ENCODE measurements at regions not wholly inside any gene's neighbourhood (a gene's known extent, or its start where the extent isn't known, plus 50 kb on each side); places are given as distances from the start of the nearest gene placed in this dataset.
"Not testable (repeated sequence)": the region's sequence is repeated elsewhere in the genome, so short reads cannot be mapped to it uniquely, and the experiment has no call there.

DNA sequence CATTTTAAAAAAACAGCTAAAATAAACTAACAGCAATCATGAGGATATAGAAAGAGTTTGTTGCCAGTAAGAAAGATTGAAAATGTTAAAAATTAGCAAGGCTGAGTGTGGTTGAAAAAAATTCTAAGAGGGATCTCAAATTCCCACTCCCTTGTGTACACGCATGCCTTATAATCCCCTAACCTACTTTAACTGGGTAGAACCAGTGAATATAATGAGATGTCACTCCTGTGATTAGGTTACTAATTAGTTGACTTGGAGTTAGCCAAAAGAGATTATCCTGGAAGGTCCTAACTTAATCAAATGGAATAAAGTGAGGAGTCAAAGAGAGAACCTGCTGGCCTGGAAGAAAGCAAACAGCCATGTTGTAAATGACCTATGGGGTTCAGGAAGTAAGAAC, 286.0 kb upstream of the TGFBR2 start:
- Histone ChIP-seq H3K36me3 (ENCODE audit: insufficient read depth, low read length) (no peaks in the 10 kb centered on the region), H2AFZ (ENCODE audit: low read length) (no peak overlapping the region), H4K20me1 (ENCODE audit: insufficient read depth, low read length, poor library complexity, severe bottlenecking) (no peaks in the 10 kb centered on the region), H3K79me2 (ENCODE audit: insufficient read depth, low read length) (no peaks in the 10 kb centered on the region), H3K4me2 (ENCODE audit: low read depth, low read length, poor library complexity, severe bottlenecking) (no peak overlapping the region), H3K9me3 (ENCODE audit: insufficient read depth, low read depth, low read length) (0 out of 2 replicates have a peak, but pooled peaks cover 5% of the 10 kb centered on the region), H3K4me1 (ENCODE audit: insufficient read depth, low read length, poor library complexity, severe bottlenecking) (peaks cover 4% of the 10 kb centered on the region), H3K27me3 (ENCODE audit: insufficient read depth, low read length, poor library complexity, severe bottlenecking) (no peaks in the 10 kb centered on the region), H3K9me2 (replicated peaks; ENCODE audit: low read depth, low read length) (no peaks in the 10 kb centered on the region), H3F3A (ENCODE audit: low read depth) (no peaks in the 10 kb centered on the region), H3K4me3 (ENCODE audit: low read length, poor library complexity, severe bottlenecking) (no peak overlapping the region), H3K9ac (ENCODE audit: low read depth, low read length, poor library complexity, severe bottlenecking) (no peak overlapping the region)
- TF ChIP-seq EZH2phosphoT487 (IDR thresholded peaks at IDR 0.05; ENCODE audit: borderline replicate concordance): no peak
- TF ChIP-seq, protein P1, sequence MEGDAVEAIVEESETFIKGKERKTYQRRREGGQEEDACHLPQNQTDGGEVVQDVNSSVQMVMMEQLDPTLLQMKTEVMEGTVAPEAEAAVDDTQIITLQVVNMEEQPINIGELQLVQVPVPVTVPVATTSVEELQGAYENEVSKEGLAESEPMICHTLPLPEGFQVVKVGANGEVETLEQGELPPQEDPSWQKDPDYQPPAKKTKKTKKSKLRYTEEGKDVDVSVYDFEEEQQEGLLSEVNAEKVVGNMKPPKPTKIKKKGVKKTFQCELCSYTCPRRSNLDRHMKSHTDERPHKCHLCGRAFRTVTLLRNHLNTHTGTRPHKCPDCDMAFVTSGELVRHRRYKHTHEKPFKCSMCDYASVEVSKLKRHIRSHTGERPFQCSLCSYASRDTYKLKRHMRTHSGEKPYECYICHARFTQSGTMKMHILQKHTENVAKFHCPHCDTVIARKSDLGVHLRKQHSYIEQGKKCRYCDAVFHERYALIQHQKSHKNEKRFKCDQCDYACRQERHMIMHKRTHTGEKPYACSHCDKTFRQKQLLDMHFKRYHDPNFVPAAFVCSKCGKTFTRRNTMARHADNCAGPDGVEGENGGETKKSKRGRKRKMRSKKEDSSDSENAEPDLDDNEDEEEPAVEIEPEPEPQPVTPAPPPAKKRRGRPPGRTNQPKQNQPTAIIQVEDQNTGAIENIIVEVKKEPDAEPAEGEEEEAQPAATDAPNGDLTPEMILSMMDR (conservative IDR thresholded peaks at IDR 0.05; ENCODE audit: low read length): no peak

DNA sequence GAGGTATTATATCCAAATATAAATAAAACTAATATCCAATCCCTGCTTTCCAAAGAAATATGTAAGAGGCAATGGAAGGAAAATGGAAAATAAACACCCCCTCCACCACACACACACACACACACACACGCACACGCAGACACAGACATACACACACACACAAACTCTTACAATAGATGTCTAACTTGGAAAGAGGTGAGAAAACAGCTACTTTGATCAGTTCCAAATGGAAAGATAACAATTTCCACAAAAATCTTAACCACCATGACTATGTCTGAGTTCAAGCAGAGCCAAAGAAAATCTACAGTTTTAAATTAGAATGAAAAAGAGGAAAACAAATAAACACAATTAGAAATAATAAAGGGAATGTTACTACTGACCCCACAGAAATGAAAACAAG, 285.3 kb upstream of the TGFBR2 start:
- Histone ChIP-seq H3K4me1 (ENCODE audit: insufficient read depth, low read length, poor library complexity, severe bottlenecking) (peaks cover 4% of the 10 kb centered on the region), H4K20me1 (ENCODE audit: insufficient read depth, low read length, poor library complexity, severe bottlenecking) (no peaks in the 10 kb centered on the region), H3K9me2 (replicated peaks; ENCODE audit: low read depth, low read length) (no peaks in the 10 kb centered on the region), H3K79me2 (ENCODE audit: insufficient read depth, low read length) (no peaks in the 10 kb centered on the region), H3K9ac (ENCODE audit: low read depth, low read length, poor library complexity, severe bottlenecking) (no peak overlapping the region), H3F3A (ENCODE audit: low read depth) (no peaks in the 10 kb centered on the region), H3K36me3 (ENCODE audit: insufficient read depth, low read length) (no peaks in the 10 kb centered on the region), H3K4me3 (ENCODE audit: low read length, poor library complexity, severe bottlenecking) (no peak overlapping the region), H3K9me3 (ENCODE audit: insufficient read depth, low read depth, low read length) (0 out of 2 replicates have a peak, but pooled peaks cover 5% of the 10 kb centered on the region), H2AFZ (ENCODE audit: low read length) (no peak overlapping the region), H3K4me2 (ENCODE audit: low read depth, low read length, poor library complexity, severe bottlenecking) (no peak overlapping the region), H3K27me3 (ENCODE audit: insufficient read depth, low read length, poor library complexity, severe bottlenecking) (no peaks in the 10 kb centered on the region)
- TF ChIP-seq EZH2phosphoT487 (IDR thresholded peaks at IDR 0.05; ENCODE audit: borderline replicate concordance): no peak
- TF ChIP-seq, protein P1 (conservative IDR thresholded peaks at IDR 0.05; ENCODE audit: low read length): no peak

DNA sequence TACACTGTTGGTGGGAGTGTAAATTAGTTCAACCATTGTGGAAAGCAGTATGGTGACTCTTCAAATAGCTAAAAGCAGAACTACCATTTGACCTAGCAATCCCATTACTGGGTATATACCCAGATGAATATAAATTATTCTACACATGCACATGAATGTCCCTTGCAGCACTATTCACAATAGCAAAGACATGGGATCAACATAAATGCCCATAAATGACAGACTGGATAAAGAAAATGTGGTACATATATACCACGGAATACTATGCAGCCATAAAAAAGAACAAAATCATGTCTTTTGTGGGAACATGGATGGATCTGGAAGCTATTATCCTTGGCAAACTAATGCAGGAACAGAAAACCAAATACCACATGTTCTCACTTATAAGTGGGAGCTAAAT, 282.8 kb upstream of the TGFBR2 start:
- not testable (repeated sequence) for H3K9ac ChIP-seq (ENCODE audit: low read depth, low read length, poor library complexity, severe bottlenecking); H3K79me2 ChIP-seq (ENCODE audit: insufficient read depth, low read length); H3K27me3 ChIP-seq (ENCODE audit: insufficient read depth, low read length, poor library complexity, severe bottlenecking); H3K4me3 ChIP-seq (ENCODE audit: low read length, poor library complexity, severe bottlenecking); H4K20me1 ChIP-seq (ENCODE audit: insufficient read depth, low read length, poor library complexity, severe bottlenecking); H3K9me2 ChIP-seq (replicated peaks; ENCODE audit: low read depth, low read length); H3K9me3 ChIP-seq (ENCODE audit: insufficient read depth, low read depth, low read length); H2AFZ ChIP-seq (ENCODE audit: low read length); H3F3A ChIP-seq (ENCODE audit: low read depth); H3K4me2 ChIP-seq (ENCODE audit: low read depth, low read length, poor library complexity, severe bottlenecking); H3K36me3 ChIP-seq (ENCODE audit: insufficient read depth, low read length); H3K4me1 ChIP-seq (ENCODE audit: insufficient read depth, low read length, poor library complexity, severe bottlenecking)

GRCh38 chr3:30324587-30324986, 281.8 kb upstream of the TGFBR2 start:
- Histone ChIP-seq H3K4me2 (ENCODE audit: low read depth, low read length, poor library complexity, severe bottlenecking) (no peak overlapping the region), H3K4me1 (ENCODE audit: insufficient read depth, low read length, poor library complexity, severe bottlenecking) (peaks cover 4% of the 10 kb centered on the region), H3K36me3 (ENCODE audit: insufficient read depth, low read length) (no peaks in the 10 kb centered on the region), H3K79me2 (ENCODE audit: insufficient read depth, low read length) (no peaks in the 10 kb centered on the region), H3F3A (ENCODE audit: low read depth) (no peaks in the 10 kb centered on the region), H3K9me2 (replicated peaks; ENCODE audit: low read depth, low read length) (no peaks in the 10 kb centered on the region), H3K27me3 (ENCODE audit: insufficient read depth, low read length, poor library complexity, severe bottlenecking) (no peaks in the 10 kb centered on the region), H3K9ac (ENCODE audit: low read depth, low read length, poor library complexity, severe bottlenecking) (no peak overlapping the region), H3K9me3 (ENCODE audit: insufficient read depth, low read depth, low read length) (no peaks in the 10 kb centered on the region), H3K4me3 (ENCODE audit: low read length, poor library complexity, severe bottlenecking) (no peak overlapping the region), H4K20me1 (ENCODE audit: insufficient read depth, low read length, poor library complexity, severe bottlenecking) (no peaks in the 10 kb centered on the region), H2AFZ (ENCODE audit: low read length) (no peak overlapping the region)
- TF ChIP-seq EZH2phosphoT487 (IDR thresholded peaks at IDR 0.05; ENCODE audit: borderline replicate concordance): no peak
- TF ChIP-seq, protein P1 (conservative IDR thresholded peaks at IDR 0.05; ENCODE audit: low read length): no peak

DNA sequence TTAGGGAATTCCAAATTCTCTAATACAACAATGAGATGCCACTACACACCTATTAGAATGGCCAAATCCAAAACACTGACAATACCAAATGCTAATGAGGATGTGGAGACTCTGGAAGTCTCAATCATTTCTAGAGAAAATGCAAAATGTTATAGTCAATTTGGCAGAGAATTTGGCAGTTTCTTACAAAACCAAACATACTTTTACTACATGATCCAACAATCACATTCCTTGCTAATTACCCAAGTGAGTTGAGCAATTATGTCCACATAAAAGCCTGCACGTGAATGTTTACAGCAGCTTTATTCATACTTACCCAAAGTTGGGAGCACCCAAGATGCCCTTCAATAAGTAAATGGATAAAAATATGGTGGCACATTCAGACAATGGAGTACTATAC, 278.4 kb upstream of the TGFBR2 start:
- H4K20me1 ChIP-seq (ENCODE audit: insufficient read depth, low read length, poor library complexity, severe bottlenecking); H3K9me3 ChIP-seq (ENCODE audit: insufficient read depth, low read depth, low read length); H3K4me3 ChIP-seq (ENCODE audit: low read length, poor library complexity, severe bottlenecking); H3K4me2 ChIP-seq (ENCODE audit: low read depth, low read length, poor library complexity, severe bottlenecking); H3F3A ChIP-seq (ENCODE audit: low read depth); H3K27me3 ChIP-seq (ENCODE audit: insufficient read depth, low read length, poor library complexity, severe bottlenecking); H2AFZ ChIP-seq (ENCODE audit: low read length); H3K9me2 ChIP-seq (replicated peaks; ENCODE audit: low read depth, low read length); H3K36me3 ChIP-seq (ENCODE audit: insufficient read depth, low read length); H3K4me1 ChIP-seq (ENCODE audit: insufficient read depth, low read length, poor library complexity, severe bottlenecking); H3K9ac ChIP-seq (ENCODE audit: low read depth, low read length, poor library complexity, severe bottlenecking); H3K79me2 ChIP-seq (ENCODE audit: insufficient read depth, low read length): not testable (repeated sequence)
